Dermis microvascular lymphatic vessel endothelial cell (primary cell): ENCODE measurements at regions not wholly inside any gene's neighbourhood (a gene's known extent, or its start where the extent isn't known, plus 50 kb on each side); places are given as distances from the start of the nearest gene placed in this dataset.
A peak's percentile ranks its signal among the peaks of the same experiment; 100 is the strongest.
"Not testable (repeated sequence)": the region's sequence is repeated elsewhere in the genome, so short reads cannot be mapped to it uniquely, and the experiment has no call there.

Experiments used
- DNase-seq, 2 donors: peaks; one replicate each; pipeline versions ENCODE4 v3.0.0 to v3.0.0-alpha.2; 2010; ENCODE audit warnings: low read depth in 2 of 2

- DNase-seq, result not testable (repeated sequence)
These were observed 64.5 kb downstream of the SLC30A10 start for GRCh38 chr1:219863816-219864215.

DNA sequence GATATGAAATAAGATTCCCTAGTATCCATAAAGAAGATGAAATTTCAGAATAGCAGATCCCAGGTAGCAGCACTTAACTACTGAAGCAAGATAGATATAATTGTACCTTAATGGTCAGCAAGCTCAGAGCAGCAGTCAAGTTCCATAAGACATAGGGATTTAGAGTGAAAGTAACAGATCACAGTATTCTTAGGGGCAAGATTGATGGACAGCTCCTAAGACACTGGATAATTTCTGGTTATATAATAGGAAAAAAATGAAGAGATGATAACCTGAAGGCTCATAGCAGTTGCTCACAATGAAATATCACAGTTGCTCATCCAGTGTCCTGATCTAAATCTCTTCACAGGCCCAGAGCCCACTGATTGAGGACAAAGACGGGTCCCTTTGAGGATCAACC is 66.0 kb downstream of the SLC30A10 start:
- DNase-seq, result no peak

- no peak for DNase-seq
These were observed 69.4 kb downstream of the SLC30A10 start for GRCh38 chr1:219858980-219859379.

- no peak for DNase-seq
These were observed 81.0 kb downstream of the SLC30A10 start for GRCh38 chr1:219847215-219847855.

DNA sequence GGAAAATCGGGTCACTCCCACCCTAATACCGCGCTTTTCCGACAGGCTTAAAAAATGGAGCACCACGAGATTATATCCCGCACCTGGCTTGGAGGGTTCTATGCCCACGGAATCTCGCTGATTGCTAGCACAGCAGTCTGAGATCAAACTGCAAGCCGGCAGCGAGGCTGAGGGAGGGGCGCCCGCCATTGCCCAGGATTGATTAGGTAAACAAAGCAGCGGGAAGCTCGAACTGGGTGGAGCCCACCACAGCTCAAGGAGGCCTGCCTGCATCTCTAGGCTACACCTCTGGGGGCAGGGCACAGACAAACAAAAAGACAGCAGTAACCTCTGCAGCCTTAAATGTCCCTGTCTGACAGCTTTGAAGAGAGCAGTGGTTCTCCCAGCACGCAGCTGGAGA is 88.8 kb downstream of the SLC30A10 start:
- DNase-seq, result not testable (repeated sequence)

DNA sequence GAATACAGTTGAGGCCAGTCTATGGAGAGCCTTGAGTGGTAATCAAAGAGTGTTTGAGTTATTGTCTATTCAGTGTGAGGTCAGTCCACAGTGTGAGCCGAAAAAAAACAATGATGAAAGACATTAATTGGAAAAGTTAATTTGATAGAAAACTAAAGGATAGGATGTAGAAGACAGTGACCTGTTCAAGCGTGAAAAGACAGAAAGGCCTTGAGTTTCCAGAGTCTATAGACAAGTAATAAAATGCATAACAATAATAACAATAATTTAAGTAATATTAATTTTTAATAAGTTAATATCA is 90.4 kb downstream of the SLC30A10 start:
- DNase-seq, result no peak

- DNase-seq, result peak; percentile 18 to 52
These were observed 90.9 kb downstream of the SLC30A10 start for GRCh38 chr1:219837274-219837993.

DNA sequence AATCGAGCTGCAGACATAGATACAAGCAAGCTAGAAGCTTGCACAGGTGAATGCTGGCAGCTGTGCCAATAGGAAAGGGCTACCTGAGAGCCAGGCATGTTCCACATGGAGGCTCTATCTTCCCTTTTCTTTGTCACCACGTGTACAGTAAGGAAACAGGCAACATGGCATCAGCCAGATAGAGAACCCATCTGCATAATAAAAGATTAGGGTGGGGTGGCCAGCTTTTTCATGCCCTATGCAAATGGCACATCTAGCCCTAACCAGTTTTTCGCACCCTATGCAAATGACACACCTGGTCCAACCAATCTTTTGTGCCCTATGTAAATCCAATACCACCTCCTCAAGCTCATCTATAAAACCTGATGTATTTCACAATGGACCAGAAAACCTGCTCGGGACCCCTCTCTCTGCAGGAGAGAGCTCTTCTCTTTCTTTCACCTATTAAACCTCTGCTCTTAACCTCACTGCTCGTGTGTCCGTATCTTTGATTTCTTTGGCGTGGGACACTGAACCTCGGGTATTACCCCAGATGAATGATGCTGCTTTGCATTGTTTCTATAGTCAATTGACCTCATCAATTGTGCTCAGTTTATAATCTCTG is 93.9 kb downstream of the SLC30A10 start:
- no peak for DNase-seq

DNA sequence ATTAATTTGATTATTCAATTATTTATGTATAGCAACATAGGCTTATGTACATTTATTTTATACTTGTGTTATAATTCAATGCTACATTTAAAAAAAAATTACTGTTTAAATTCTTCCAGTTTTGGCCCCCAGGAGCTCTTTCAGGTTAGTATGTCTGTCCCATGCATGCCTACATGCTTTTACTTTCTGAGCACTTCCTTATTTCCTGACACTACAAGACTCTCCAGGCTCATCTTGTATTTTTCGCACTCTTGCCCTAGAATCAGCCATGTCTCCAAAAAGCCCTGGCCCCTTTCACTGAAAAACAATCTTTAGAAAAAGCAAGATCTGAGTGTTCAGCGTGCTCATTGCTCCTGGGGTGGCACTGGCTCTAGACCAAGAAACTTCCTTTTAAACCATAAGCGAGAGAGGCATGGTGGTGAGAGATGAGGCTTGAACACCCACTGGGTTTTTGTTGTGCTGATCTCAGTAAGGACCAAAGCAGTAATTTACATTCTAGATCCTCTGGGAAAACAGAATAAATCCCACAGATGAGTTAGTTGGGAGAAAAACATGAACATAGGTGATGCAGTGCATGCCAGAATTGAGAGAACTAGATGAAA is 95.0 kb downstream of the SLC30A10 start:
- no peak for DNase-seq

DNA sequence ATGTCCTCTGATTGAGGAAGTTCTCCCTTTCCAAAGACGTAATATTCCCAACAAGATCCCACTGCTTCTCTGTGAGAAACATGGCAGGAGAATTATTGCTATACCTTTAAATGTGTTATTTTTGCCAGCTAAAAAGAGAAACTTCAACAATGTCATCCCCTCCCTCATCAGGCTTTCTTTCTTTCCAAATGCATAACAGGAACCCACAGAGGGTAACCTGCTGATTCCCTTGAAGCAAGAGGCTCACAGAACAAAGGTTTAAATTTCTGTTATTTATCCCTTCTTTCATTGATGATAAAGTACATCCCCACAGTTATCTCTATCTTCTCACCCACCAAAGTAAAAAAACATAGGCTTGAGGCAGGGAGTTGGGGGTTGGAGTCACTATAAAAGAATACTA is 102.1 kb downstream of the SLC30A10 start:
- no peak for DNase-seq

- no peak for DNase-seq
These were observed 103.0 kb downstream of the SLC30A10 start for GRCh38 chr1:219825355-219825754.

- DNase-seq, result no peak
These were observed 104.0 kb downstream of the SLC30A10 start for GRCh38 chr1:219824338-219824737.

DNA sequence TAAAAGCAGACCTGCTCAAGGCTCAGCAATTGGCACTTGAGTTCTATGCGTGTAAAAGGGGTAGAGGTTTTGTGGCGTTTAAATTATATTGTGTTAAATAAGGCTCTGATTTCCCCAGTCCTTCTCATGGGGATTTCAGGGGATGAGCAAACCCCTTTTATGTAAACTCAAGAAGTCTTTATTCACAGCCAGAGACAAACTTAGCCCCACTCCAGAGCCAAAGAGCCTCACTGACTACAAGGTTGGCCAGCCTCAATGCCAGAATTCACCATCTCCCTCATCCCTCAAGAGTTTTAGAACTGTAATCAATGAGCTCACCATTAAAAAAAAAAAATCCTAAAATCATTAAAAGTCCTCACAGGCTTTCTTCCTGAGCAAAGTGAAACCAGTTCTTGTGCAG is 107.8 kb downstream of the SLC30A10 start:
- no peak for DNase-seq

DNA sequence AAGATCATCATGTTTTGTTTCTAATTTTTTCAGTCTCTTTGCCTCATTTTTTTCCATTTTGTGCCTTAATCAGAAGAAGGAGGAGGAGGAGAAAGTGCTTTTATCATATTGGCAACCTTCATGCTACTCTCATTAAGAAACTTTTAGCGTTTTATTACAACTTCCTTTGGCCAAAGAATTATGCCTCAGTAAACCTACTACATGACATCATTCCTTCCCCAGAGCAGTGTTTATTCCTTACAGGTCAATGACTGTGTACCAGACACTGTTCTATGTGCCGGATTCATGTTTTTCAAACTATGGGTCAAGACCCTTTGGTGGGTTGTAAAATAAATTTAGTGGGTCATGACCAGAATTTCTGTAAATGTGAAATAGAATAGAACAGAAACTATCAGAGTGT is 110.4 kb downstream of the SLC30A10 start:
- no peak for DNase-seq

DNA sequence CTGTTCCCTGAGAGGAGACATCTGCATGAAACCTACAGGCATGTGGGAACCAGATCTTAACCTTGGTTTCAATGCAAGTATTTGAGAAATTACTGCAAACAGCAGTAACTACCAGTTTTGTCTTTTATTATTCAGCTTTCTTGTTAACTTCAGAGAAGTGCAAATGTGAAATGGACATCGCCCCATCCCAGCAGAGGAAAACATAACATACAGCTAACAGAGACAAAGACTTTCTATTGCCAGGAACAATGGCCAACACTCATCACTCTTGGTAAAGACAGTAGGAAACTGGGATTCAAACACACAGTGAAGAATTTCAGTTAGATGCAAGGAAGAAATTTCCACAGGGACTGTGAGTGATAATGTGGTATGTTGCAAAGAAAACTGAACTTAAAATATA is 115.1 kb downstream of the SLC30A10 start:
- no peak for DNase-seq

DNA sequence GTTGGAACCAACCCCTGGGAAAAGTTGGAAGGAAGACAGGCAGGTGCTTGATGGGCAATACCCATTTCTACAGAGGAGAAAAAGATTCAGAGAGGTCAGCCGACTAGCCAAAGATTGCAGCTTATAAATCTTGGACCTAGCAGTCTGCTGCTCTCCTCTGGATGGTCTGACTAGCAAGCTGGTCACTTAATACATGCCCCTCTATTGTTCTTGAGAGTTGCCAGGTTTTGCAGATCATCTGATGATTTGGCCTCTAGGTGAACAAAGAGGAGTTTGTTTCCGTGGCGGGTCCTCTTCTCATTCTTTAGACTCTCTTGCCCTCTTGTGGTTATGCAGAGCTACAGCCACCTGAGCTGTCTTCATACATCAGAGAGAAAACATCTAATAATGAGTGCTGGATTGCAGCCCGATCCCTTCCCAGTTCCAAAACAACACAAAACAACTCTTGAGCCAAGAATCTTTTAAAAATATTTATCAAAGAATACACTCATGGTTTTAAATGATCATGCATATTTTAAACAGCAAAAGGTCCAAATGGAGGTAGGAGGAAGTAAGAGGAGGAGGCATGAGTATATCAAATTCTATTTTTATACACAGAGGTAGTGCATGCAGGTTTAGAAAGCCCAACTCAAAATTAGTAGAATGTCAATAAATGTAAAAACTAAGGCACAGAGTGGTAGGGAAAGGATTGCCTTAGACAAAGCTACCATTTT is 115.7 kb downstream of the SLC30A10 start:
- DNase-seq, result peak; percentile 22 to 54

DNA sequence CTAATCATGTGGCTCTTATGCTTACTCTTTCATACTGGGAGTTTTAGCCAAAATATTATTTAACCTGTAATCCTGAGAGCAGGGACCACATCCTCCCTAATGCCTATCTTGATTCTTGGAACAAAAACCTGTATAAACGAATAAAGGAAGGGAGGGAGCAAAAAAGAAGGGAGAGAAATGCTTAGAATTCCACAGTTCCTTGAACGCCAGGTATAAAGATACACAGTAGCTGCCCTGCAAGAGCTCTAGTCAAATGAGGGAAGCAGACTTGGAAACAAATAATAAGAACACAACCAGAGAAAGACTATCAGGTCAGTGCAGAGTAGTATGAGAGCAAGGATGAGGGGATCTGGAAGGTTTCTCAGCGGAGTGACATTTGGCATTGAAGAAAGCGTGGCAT is 116.3 kb downstream of the SLC30A10 start:
- DNase-seq, result no peak

GRCh38 chr1:219810451-219810850 is 117.9 kb downstream of the SLC30A10 start:
- no peak for DNase-seq

- DNase-seq, result no peak
These were observed 119.6 kb downstream of the SLC30A10 start for GRCh38 chr1:219808790-219809189.

DNA sequence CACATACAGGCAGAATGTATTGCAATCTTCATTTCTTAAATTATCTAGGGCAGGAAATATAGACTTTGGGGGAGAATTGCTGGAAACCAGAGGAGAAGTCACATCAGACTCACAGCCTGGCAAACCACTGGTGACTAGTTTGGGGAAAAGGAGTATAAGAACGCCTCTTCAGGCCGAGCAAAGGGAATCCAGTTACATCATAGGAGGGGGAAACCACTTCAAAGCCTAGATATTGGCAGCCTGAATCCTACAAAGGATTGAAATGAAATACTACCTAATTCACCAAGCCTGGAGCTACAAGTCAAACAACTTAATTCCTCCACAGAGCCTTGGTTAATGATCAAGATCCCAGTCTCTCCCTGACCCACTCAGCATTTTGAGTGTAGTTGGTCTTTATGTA is 121.7 kb downstream of the SLC30A10 start:
- DNase-seq, result no peak

DNA sequence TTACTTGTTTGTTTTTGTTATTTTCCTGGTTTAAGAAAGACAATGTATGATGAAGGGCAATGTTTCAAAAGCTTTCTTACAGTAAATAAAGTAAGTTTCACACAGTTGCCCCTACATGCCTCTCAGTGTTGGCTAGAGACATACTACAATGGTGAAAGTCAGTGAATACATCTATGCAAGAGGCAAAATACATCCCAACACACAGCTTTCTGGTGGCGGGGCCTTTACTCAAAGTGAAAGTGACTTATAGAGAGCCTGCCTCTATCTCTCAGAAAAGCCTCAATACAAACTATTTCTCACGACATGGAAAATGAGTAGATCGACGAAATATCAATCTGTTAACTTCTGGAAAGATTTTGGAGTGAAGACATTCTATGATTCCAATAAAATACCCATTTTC is 122.3 kb downstream of the SLC30A10 start:
- DNase-seq, result no peak

DNA sequence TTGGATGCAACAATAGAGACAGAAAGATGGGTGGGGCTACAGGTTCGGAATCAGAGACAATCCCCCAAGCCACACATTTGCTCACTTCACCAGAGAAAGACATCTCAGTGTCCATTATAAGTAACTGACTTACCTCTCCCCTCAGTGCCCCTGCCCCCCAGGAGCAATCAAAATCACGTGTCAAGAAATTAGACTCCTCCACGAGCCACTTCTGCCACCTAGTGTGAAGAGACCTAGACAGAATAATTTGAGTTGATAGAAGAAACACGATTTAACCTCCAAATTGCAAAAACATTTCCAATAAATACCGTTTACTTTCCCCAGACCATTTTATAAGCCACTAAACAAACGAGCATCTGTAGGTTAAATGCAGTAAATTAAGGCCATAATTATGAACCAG is 123.2 kb downstream of the SLC30A10 start:
- DNase-seq, result no peak
